PC-9 (cell line): ENCODE measurements at regions not wholly inside any gene's neighbourhood (a gene's known extent, or its start where the extent isn't known, plus 50 kb on each side); places are given as distances from the start of the nearest gene placed in this dataset.

Experiments
- BruUV-seq: library from RNA; stranded (reverse); fragments of 400-500 nt; replicated peaks from 2 replicates; lab custom pipeline; 2021; lab: Mats Ljungman, UMichigan
- CTCF ChIA-PET: fragments of 300-600 bp; sonication (Branson Sonifier 250); formaldehyde crosslinking; loops from one replicate; lab custom pipeline; 2022; ENCODE audit warnings: antibody characterized with exemption; lab: Charles Lee
- POLR2A ChIA-PET: fragments of 300-600 bp; sonication (Branson Sonifier 250); formaldehyde crosslinking; loops from one replicate; lab custom pipeline; 2022; ENCODE audit warnings: antibody characterized with exemption; ENCODE audit not compliant: unreplicated experiment; lab: Charles Lee
- DNase-seq, 2 experiments: peaks; one replicate each; pipeline versions ENCODE4 v3.0.0 to v3.0.0-alpha.2; 2015 to 2022; ENCODE audit warnings: mixed read lengths in 1 of 2
- H2AFZ ChIP-seq: fragments of 200-600 bp; sonication (generic); 2 replicates; pipeline ENCODE4 v1.8.1; 2017; ENCODE audit warnings: antibody characterized with exemption
- H3F3A ChIP-seq: fragments of 200-600 bp; sonication (generic); 2 replicates; pipeline ENCODE4 v1.8.1; 2017; ENCODE audit warnings: antibody characterized with exemption, mild to moderate bottlenecking, low read depth; ENCODE audit not compliant: insufficient read depth
- H3K27ac ChIP-seq: fragments of 200-600 bp; sonication (generic); 2 replicates; pipeline ENCODE4 v1.6.1; 2016; ENCODE audit warnings: mixed run types
- H3K27me3 ChIP-seq: fragments of 200-600 bp; sonication (generic); 2 replicates; pipeline ENCODE4 v1.6.1; 2016; ENCODE audit warnings: low read depth, mixed run types; ENCODE audit not compliant: insufficient read depth
- H3K36me3 ChIP-seq: fragments of 200-600 bp; sonication (generic); 2 replicates; pipeline ENCODE4 v1.6.1; 2016; ENCODE audit warnings: low read depth, mixed run types
- H3K4me1 ChIP-seq: fragments of 200-600 bp; sonication (generic); replicated peaks from 2 replicates; pipeline ENCODE4 v1.6.1; 2016; ENCODE audit warnings: mixed run types; ENCODE audit not compliant: insufficient read depth
- H3K4me2 ChIP-seq: fragments of 200-600 bp; sonication (generic); 2 replicates; pipeline ENCODE4 v1.6.1; 2017; ENCODE audit warnings: mixed run types
- H3K4me3 ChIP-seq: fragments of 200-600 bp; sonication (generic); 2 replicates; pipeline ENCODE4 v1.6.1; 2016; ENCODE audit warnings: mixed run types
- H3K79me2 ChIP-seq: fragments of 200-600 bp; sonication (generic); 2 replicates; pipeline ENCODE4 v1.6.1; 2017; ENCODE audit warnings: low read depth, mixed run types
- H3K9me2 ChIP-seq: fragments of 200-600 bp; sonication (generic); 2 replicates; pipeline ENCODE4 v1.8.1; 2017; ENCODE audit warnings: mild to moderate bottlenecking; ENCODE audit not compliant: insufficient read depth
- H3K9me3 ChIP-seq: fragments of 200-600 bp; sonication (generic); 2 replicates; pipeline ENCODE4 v1.8.1; 2016; ENCODE audit warnings: low read depth; ENCODE audit not compliant: insufficient read depth
- H4K20me1 ChIP-seq: fragments of 200-600 bp; sonication (generic); 2 replicates; pipeline ENCODE4 v1.8.1; 2017; ENCODE audit not compliant: insufficient read depth
- EZH2 ChIP-seq: fragments of 200-600 bp; sonication (generic); IDR thresholded peaks from 2 replicates; pipeline ENCODE4 v1.8.0; 2017; ENCODE audit warnings: antibody characterized with exemption, low read depth
- intact Hi-C: fragments of 100-400 bp; cut with micrococcal nuclease; formaldehyde crosslinking; loops from one replicate; pipeline ENCODE4 v1.10.0; 2022; ENCODE audit not compliant: unreplicated experiment
- TF ChIP-seq, protein P1 (sequence below): fragments of 200-600 bp; sonication (generic); conservative IDR thresholded peaks from 2 replicates; pipeline ENCODE4 v1.6.1; 2017; ENCODE audit warnings: mixed run types, antibody characterized with exemption, mild to moderate bottlenecking, moderate library complexity

DNA sequence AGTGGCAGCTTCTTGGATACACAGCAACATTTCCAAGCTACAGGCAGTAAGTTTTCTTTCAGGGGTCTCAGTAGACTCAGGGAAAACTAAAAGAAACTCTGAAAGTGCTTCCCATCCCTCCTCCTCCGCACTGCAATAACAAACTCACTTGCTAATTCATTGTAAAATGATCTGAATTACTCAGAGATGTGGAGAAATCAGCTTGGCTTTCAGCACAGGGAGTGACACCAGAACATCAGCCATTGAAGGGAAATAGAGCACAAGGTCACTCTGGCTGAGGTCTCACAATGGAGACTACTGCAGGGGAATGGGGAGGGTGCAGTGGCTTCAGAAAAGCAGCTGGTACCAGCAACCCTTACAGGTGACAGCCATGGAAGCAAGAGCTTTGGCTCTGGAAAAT lies 137.3 kb upstream of the SERP2 start:
- Histone ChIP-seq H3K27me3 (no peaks in the 10 kb centered on the region), H3K9me3 (no peaks in the 10 kb centered on the region; the same call in 1 of the 2 replicates), H3K9me2 (no peaks in the 10 kb centered on the region), H2AFZ (no peak overlapping the region), H3K36me3 (no peaks in the 10 kb centered on the region), H3K27ac (peak overlapping the region; percentile 58; the same call in 1 of the 2 replicates), H4K20me1 (no peaks in the 10 kb centered on the region), H3K4me1 (peaks cover 42% of the 10 kb centered on the region), H3F3A (peaks cover 11% of the 10 kb centered on the region), H3K79me2 (no peaks in the 10 kb centered on the region), H3K4me2 (no peak overlapping the region), H3K4me3 (no peak overlapping the region)
- no peak for TF ChIP-seq EZH2
- TF ChIP-seq, protein P1, sequence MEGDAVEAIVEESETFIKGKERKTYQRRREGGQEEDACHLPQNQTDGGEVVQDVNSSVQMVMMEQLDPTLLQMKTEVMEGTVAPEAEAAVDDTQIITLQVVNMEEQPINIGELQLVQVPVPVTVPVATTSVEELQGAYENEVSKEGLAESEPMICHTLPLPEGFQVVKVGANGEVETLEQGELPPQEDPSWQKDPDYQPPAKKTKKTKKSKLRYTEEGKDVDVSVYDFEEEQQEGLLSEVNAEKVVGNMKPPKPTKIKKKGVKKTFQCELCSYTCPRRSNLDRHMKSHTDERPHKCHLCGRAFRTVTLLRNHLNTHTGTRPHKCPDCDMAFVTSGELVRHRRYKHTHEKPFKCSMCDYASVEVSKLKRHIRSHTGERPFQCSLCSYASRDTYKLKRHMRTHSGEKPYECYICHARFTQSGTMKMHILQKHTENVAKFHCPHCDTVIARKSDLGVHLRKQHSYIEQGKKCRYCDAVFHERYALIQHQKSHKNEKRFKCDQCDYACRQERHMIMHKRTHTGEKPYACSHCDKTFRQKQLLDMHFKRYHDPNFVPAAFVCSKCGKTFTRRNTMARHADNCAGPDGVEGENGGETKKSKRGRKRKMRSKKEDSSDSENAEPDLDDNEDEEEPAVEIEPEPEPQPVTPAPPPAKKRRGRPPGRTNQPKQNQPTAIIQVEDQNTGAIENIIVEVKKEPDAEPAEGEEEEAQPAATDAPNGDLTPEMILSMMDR: no peak
- DNase-seq: no peak
- CTCF ChIA-PET: no interaction called here
- no TSS peak for BruUV-seq
- POLR2A ChIA-PET: interaction anchor here (0.6 kb wide), 1 partner anchor 199 kb away, joined by 5 read pairs; no protein-coding TSS in a partner anchor
- intact Hi-C loops: loop anchor here (2.0 kb wide), 1 partner anchor 70 kb away; no protein-coding TSS in a partner anchor

DNA sequence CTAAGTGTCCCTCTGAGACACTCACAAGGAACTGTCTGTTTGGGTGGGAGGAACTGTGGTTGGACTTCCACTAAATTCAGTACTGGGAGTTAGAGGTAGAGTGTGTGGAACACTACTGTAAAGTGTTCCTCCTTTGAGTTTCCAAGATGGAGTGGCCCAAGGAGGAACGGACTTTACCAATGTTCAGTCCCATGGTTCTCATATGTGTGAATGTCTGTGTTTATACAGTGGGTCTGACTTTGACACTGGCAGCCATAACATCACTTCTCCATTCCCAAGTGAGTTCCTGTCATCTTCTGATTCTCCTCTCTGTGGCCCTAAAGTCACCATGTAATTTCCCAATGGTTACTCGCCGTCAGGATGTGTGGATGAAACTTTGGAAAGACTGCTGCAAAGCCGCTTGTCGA lies 136.8 kb upstream of the SERP2 start:
- Histone ChIP-seq H2AFZ (no peak overlapping the region), H3K27ac (peak overlapping the region; percentile 58), H3K79me2 (no peaks in the 10 kb centered on the region), H3K4me2 (peak overlapping the region; percentile 38), H3F3A (peaks cover 6% of the 10 kb centered on the region; the same call in 1 of the 2 replicates), H3K4me1 (peaks cover 38% of the 10 kb centered on the region), H3K4me3 (no peak overlapping the region), H3K9me3 (no peaks in the 10 kb centered on the region; the same call in 1 of the 2 replicates), H4K20me1 (no peaks in the 10 kb centered on the region), H3K9me2 (no peaks in the 10 kb centered on the region), H3K36me3 (no peaks in the 10 kb centered on the region), H3K27me3 (no peaks in the 10 kb centered on the region)
- TF ChIP-seq EZH2: no peak
- TF ChIP-seq, protein P1: no peak
- CTCF ChIA-PET: no interaction called here
- intact Hi-C loops: loop anchor here (2.0 kb wide), 1 partner anchor 70 kb away; no protein-coding TSS in a partner anchor
- DNase-seq: no peak
- POLR2A ChIA-PET: interaction anchor here (0.6 kb wide), 1 partner anchor 198 kb away, joined by 5 read pairs; no protein-coding TSS in a partner anchor
- no TSS peak for BruUV-seq

DNA sequence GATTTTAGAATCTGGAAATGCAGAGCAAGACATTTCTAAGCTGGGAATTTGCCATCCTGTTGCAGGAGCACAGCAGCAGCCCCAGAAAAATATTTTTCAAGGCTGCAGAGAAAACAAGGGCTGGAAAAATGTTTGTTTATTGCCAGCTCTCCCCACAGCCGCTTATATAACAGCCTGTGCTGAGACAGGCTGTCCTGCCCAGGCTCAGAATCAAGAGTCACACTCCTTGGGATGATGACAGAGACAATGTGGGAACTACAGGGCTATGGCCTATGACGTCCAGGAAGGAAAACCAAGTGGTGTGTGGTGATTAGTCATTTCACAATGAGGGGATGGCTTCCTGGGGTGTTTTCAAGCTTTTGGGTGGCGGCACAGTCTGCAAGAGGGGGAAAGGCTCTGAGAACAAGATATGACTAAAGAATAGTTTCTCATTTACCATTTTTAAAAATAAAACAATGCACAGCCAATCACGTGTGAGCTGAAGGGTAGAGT lies 136.3 kb upstream of the SERP2 start:
- peaks cover 39% of the 10 kb centered on the region for H3K4me1 ChIP-seq
- peaks cover 5% of the 10 kb centered on the region; the same call in 1 of the 2 replicates for H3F3A ChIP-seq
- TF ChIP-seq, protein P1: no peak
- TF ChIP-seq EZH2: no peak
- H3K9me2 ChIP-seq: no peaks in the 10 kb centered on the region
- H3K36me3 ChIP-seq: no peaks in the 10 kb centered on the region
- H4K20me1 ChIP-seq: no peaks in the 10 kb centered on the region
- no peaks in the 10 kb centered on the region; the same call in 1 of the 2 replicates for H3K9me3 ChIP-seq
- H3K4me3 ChIP-seq: no peak overlapping the region
- POLR2A ChIA-PET: interaction anchor here (0.6 kb wide), 1 partner anchor 198 kb away, joined by 6 read pairs; no protein-coding TSS in a partner anchor
- intact Hi-C loops: loop anchor here (2.0 kb wide), 1 partner anchor 69 kb away; no protein-coding TSS in a partner anchor
- CTCF ChIA-PET: interaction anchor here (0.6 kb wide), 1 partner anchor 99 kb away, joined by 6 read pairs; no protein-coding TSS in a partner anchor
- H3K4me2 ChIP-seq: peak overlapping the region; percentile 38
- no peak overlapping the region for H2AFZ ChIP-seq
- peak overlapping the region; percentile 58 for H3K27ac ChIP-seq
- H3K79me2 ChIP-seq: no peaks in the 10 kb centered on the region
- BruUV-seq: no TSS peak
- H3K27me3 ChIP-seq: no peaks in the 10 kb centered on the region
- peak; percentile 25 to 58 for DNase-seq
